Testis (tissue), 2 donors: ENCODE measurements at regions not wholly inside any gene's neighbourhood (a gene's known extent, or its start where the extent isn't known, plus 50 kb on each side); places are given as distances from the start of the nearest gene placed in this dataset.

ENCODE experiments used
- DNase-seq: peaks from one replicate; pipeline ENCODE4 v3.0.0-alpha.2; 2019
- H3K27ac ChIP-seq, 2 donors: fragments of 200-600 bp; sonication (generic); one replicate each; pipeline ENCODE4 v1.5.1; 2019
- H3K27me3 ChIP-seq: fragments of 200-600 bp; sonication (generic); one replicate; pipeline ENCODE4 v1.5.1; 2019
- H3K36me3 ChIP-seq: fragments of 200-600 bp; sonication (generic); one replicate; pipeline ENCODE4 v1.5.1; 2017; ENCODE audit warnings: low read depth; ENCODE audit errors: missing control alignments
- H3K4me1 ChIP-seq: fragments of 200-600 bp; sonication (generic); one replicate; pipeline ENCODE4 v1.5.1; 2019
- H3K4me3 ChIP-seq, 2 donors: fragments of 200-600 bp; sonication (generic); one replicate each; pipeline ENCODE4 v1.5.1; 2017 to 2019
- H3K9me3 ChIP-seq: fragments of 200-600 bp; sonication (generic); one replicate; pipeline ENCODE4 v1.5.1; 2017
- CTCF ChIP-seq, 3 experiments: fragments of 450-650 bp in 2 of 3; fragments of 200-600 bp in 1 of 3; sonication (generic) in 1 of 3; IDR thresholded peaks; one replicate each; pipeline ENCODE4 v1.5.1; 2016 to 2019; ENCODE audit warnings: antibody characterized with exemption in 3 of 3, mild to moderate bottlenecking in 2 of 3, moderate library complexity in 1 of 3
- POLR2A ChIP-seq: fragments of 450-650 bp; IDR thresholded peaks from one replicate; pipeline ENCODE4 v1.6.1; 2017; ENCODE audit warnings: antibody characterized with exemption, mild to moderate bottlenecking, moderate library complexity
- WGBS, 2 donors: methylation state at CpG; one replicate each; pipeline ENCODE4 v1.1.5; 2018; 5-methylcytosine and 5-hydroxymethylcytosine counted together
- intact Hi-C: fragments of 100-400 bp; cut with DNase I; formaldehyde crosslinking; loops from one replicate; pipeline ENCODE4 v1.15.1; 2023; ENCODE audit warnings: low total_unique reads

DNA sequence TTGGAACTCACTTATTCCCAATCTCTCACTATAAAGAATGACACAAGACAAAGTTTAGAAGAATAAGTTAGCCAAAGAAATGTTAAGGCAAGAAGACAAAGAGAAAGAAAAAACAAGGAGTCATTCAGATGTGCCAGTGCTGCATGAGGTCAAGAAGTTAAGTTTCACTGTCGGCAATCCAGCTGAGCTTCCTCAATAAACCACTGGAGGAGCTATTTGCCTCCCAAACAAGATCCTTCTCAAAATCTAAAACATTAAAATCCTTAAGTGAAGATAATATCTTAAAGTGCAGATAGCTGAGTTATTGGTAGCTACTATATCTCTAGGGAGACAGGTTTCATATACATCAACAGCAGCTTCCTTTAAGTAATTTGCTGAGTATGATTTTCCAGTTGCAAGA lies 512.3 kb downstream of the HDGFL1 start:
- Histone ChIP-seq H3K36me3 (no peaks in the 10 kb centered on the region), H3K27me3 (no peaks in the 10 kb centered on the region), H3K4me3 (no peak overlapping the region), H3K4me1 (no peaks in the 10 kb centered on the region), H3K27ac (no peak overlapping the region), H3K9me3 (no peaks in the 10 kb centered on the region)
- no peak for DNase-seq
- 76 to 82% methylated on average over 1 of the region's 1 CpG for WGBS, 2 donors
- TF ChIP-seq CTCF (IDR thresholded peaks at IDR 0.05) = no peak
- no peak for TF ChIP-seq POLR2A
- intact Hi-C loops = no loop called here

- WGBS, 2 donors = 93 to 94% methylated on average over 2 of the region's 2 CpGs
Observed at GRCh38 chr6:23086100-23086499, 516.7 kb downstream of the HDGFL1 start.

DNA sequence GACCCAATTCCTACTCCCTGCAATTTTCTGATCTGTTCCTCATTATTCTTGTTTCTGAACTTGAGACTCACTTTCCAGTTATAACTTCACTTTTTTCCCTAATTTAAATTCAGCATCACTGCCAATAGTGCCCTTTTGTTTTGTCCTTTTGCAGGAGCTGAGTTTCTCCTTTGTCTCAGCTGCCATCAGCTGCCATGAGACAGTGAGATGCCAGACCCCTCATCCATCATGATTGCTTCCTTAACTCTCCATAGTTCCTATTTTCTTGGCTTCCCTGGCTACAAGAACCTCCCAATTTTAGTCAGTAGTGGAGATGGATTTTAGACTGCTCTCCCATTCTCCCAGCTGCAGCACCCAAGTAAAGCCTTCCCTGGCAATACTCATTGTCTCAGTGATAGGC lies 518.1 kb downstream of the HDGFL1 start:
- no peak for TF ChIP-seq POLR2A
- no peak for TF ChIP-seq CTCF (IDR thresholded peaks at IDR 0.05)
- Histone ChIP-seq H3K36me3 (no peaks in the 10 kb centered on the region), H3K9me3 (no peaks in the 10 kb centered on the region), H3K4me3 (no peak overlapping the region), H3K27ac (no peak overlapping the region), H3K27me3 (no peaks in the 10 kb centered on the region), H3K4me1 (no peaks in the 10 kb centered on the region)
- intact Hi-C loops = no loop called here
- no peak for DNase-seq

More at GRCh38 chr6:23086100-23086499, 516.7 kb downstream of the HDGFL1 start:
- H3K4me3 ChIP-seq = no peak overlapping the region
- no peak for DNase-seq
- no peaks in the 10 kb centered on the region for H3K9me3 ChIP-seq
- H3K36me3 ChIP-seq = no peaks in the 10 kb centered on the region
- no peaks in the 10 kb centered on the region for H3K4me1 ChIP-seq
- no peak for TF ChIP-seq CTCF (IDR thresholded peaks at IDR 0.05)
- no peak for TF ChIP-seq POLR2A
- no peak overlapping the region for H3K27ac ChIP-seq
- intact Hi-C loops = no loop called here
- no peaks in the 10 kb centered on the region for H3K27me3 ChIP-seq

- H3K4me1 ChIP-seq = no peaks in the 10 kb centered on the region
- WGBS, 2 donors = 36 to 46% methylated on average over 1 of the region's 1 CpG
Observed at GRCh38 chr6:23088761-23089160, 519.4 kb downstream of the HDGFL1 start.

More at GRCh38 chr6:23088761-23089160, 519.4 kb downstream of the HDGFL1 start:
- H3K27me3 ChIP-seq = no peaks in the 10 kb centered on the region
- DNase-seq = no peak
- no peak overlapping the region for H3K4me3 ChIP-seq
- H3K9me3 ChIP-seq = no peaks in the 10 kb centered on the region
- TF ChIP-seq POLR2A = no peak
- TF ChIP-seq CTCF (IDR thresholded peaks at IDR 0.05) = no peak
- H3K36me3 ChIP-seq = no peaks in the 10 kb centered on the region
- intact Hi-C loops = no loop called here
- no peak overlapping the region for H3K27ac ChIP-seq
